Suprapubic skin (tissue), 4 donors: ENCODE measurements at regions not wholly inside any gene's neighbourhood (a gene's known extent, or its start where the extent isn't known, plus 50 kb on each side); places are given as distances from the start of the nearest gene placed in this dataset.

ENCODE experiments used
- CTCF ChIP-seq, 2 donors: fragments of 200-600 bp in 1 of 2; fragments of 450-650 bp in 1 of 2; sonication (generic) in 1 of 2; IDR thresholded peaks; one replicate each; pipeline ENCODE4 v1.5.1; 2016 to 2019; ENCODE audit warnings: antibody characterized with exemption in 2 of 2, mild to moderate bottlenecking in 1 of 2, moderate library complexity in 1 of 2
- EP300 ChIP-seq: sonication (generic); formaldehyde crosslinking; IDR thresholded peaks from one replicate; pipeline ENCODE4 v1.6.1; 2017; ENCODE audit warnings: antibody characterized with exemption
- POLR2A ChIP-seq, 2 donors: fragments of 450-650 bp; IDR thresholded peaks; one replicate each; pipeline ENCODE4 v1.6.1; 2017; ENCODE audit warnings: antibody characterized with exemption in 2 of 2, mild to moderate bottlenecking in 2 of 2, moderate library complexity in 2 of 2
- POLR2AphosphoS5 ChIP-seq, 3 donors: sonication (generic); formaldehyde crosslinking; IDR thresholded peaks; one replicate each; pipeline ENCODE4 v1.6.1; 2017; ENCODE audit warnings: antibody characterized with exemption in 3 of 3

- no peak for TF ChIP-seq CTCF (IDR thresholded peaks at IDR 0.05)
- TF ChIP-seq POLR2A (IDR thresholded peaks at IDR 0.05) = no peak
- TF ChIP-seq POLR2AphosphoS5 (IDR thresholded peaks at IDR 0.05) = no peak
- TF ChIP-seq EP300 = no peak
Measured at GRCh38 chr13:32951580-32951979, 64.6 kb upstream of the KL start.
